HCT116 (cell line): ENCODE measurements at regions not wholly inside any gene's neighbourhood (a gene's known extent, or its start where the extent isn't known, plus 50 kb on each side); places are given as distances from the start of the nearest gene placed in this dataset.

Experiments
- CBX3 ChIP-seq: IDR thresholded peaks from 2 replicates; pipeline ENCODE4 v1.6.1; 2012; ENCODE audit warnings: low read depth
- ELF1 ChIP-seq: IDR thresholded peaks from 2 replicates; pipeline ENCODE4 v1.6.1; 2012; ENCODE audit warnings: low read depth, borderline replicate concordance
- EZH2 ChIP-seq: fragments of 200-600 bp; sonication (generic); IDR thresholded peaks from 2 replicates; pipeline ENCODE4 v1.6.1; 2017; ENCODE audit warnings: antibody characterized with exemption, mixed run types
- POLR2A ChIP-seq: IDR thresholded peaks from 2 replicates; pipeline ENCODE4 v1.7.0; 2011; ENCODE audit warnings: borderline replicate concordance; ENCODE audit not compliant: insufficient read depth, insufficient read length; ENCODE audit errors: extremely low read depth
- POLR2AphosphoS5 ChIP-seq: IDR thresholded peaks from 2 replicates; pipeline ENCODE4 v1.6.1; 2011; ENCODE audit warnings: mild to moderate bottlenecking, low read depth, low read length, moderate library complexity
- RAD21 ChIP-seq: IDR thresholded peaks from 2 replicates; pipeline ENCODE4 v1.6.1; 2012; ENCODE audit warnings: low read depth, mild to moderate bottlenecking
- TCF7L2 ChIP-seq: IDR thresholded peaks from 2 replicates; pipeline ENCODE4 v1.7.0; 2011; ENCODE audit warnings: borderline replicate concordance, inconsistent platforms; ENCODE audit not compliant: insufficient read depth, insufficient read length; ENCODE audit errors: extremely low read depth
- YY1 ChIP-seq: IDR thresholded peaks from 2 replicates; pipeline ENCODE4 v1.6.1; 2011; ENCODE audit warnings: low read length, low read depth, moderate library complexity, mild to moderate bottlenecking; ENCODE audit not compliant: insufficient replicate concordance; ENCODE audit errors: extremely low read depth
- TF ChIP-seq, protein P1 (sequence below), 3 experiments: fragments of 200-600 bp in 1 of 3; sonication (generic) in 1 of 3; IDR thresholded peaks in 2 of 3; conservative IDR thresholded peaks in 1 of 3; 2 replicates each; pipeline ENCODE4 v1.5.1; 2012 to 2017; ENCODE audit warnings: low read depth in 2 of 3, low read length in 2 of 3, antibody characterized with exemption in 1 of 3, borderline replicate concordance in 1 of 3, control low read depth in 1 of 3, mild to moderate bottlenecking in 1 of 3, mixed read lengths in 1 of 3, mixed run types in 1 of 3, moderate library complexity in 1 of 3; ENCODE audit not compliant: insufficient read depth in 1 of 3
- TF ChIP-seq, protein P2 (sequence below): IDR thresholded peaks from 2 replicates; pipeline ENCODE4 v1.6.1; 2012

DNA sequence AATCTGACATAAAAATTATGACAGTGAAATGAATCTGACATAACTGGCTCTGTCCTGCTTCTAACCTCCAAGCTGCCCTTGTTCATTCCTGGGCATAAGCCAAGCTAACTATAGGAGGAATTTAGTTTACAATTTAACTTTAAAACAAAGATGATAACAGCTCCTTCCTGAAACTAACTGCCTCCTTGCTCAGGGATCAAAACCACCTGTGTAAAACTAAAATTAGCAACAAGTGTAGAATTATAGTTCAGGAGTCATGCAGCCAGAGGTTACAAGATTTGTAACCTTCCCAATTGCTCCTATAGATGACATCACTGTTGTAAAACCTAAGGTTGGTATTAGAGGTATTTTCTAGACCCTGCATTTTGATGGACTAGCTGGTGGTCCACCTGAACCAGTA, 256.4 kb upstream of the POM121L12 start:
- TF ChIP-seq, protein P1, sequence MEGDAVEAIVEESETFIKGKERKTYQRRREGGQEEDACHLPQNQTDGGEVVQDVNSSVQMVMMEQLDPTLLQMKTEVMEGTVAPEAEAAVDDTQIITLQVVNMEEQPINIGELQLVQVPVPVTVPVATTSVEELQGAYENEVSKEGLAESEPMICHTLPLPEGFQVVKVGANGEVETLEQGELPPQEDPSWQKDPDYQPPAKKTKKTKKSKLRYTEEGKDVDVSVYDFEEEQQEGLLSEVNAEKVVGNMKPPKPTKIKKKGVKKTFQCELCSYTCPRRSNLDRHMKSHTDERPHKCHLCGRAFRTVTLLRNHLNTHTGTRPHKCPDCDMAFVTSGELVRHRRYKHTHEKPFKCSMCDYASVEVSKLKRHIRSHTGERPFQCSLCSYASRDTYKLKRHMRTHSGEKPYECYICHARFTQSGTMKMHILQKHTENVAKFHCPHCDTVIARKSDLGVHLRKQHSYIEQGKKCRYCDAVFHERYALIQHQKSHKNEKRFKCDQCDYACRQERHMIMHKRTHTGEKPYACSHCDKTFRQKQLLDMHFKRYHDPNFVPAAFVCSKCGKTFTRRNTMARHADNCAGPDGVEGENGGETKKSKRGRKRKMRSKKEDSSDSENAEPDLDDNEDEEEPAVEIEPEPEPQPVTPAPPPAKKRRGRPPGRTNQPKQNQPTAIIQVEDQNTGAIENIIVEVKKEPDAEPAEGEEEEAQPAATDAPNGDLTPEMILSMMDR (IDR thresholded peaks at IDR 0.05 in 2 of 3, conservative IDR thresholded peaks at IDR 0.05 in 1 of 3; ENCODE audit: borderline replicate concordance in 1 of 3, insufficient read depth in 1 of 3, low read depth in 2 of 3, low read length in 2 of 3), result no peak
- no peak for TF ChIP-seq CBX3
- TF ChIP-seq POLR2A, result no peak
- TF ChIP-seq POLR2AphosphoS5, result no peak
- no peak for TF ChIP-seq RAD21
- no peak for TF ChIP-seq ELF1
- TF ChIP-seq, protein P2, sequence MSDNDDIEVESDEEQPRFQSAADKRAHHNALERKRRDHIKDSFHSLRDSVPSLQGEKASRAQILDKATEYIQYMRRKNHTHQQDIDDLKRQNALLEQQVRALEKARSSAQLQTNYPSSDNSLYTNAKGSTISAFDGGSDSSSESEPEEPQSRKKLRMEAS, result no peak
- no peak for TF ChIP-seq YY1
- no peak for TF ChIP-seq TCF7L2
- TF ChIP-seq EZH2, result no peak
